ENCODE measurements at regions not wholly inside any gene's neighbourhood (a gene's known extent, or its start where the extent isn't known, plus 50 kb on each side); places are given as distances from the start of the nearest gene placed in this dataset.

DNA sequence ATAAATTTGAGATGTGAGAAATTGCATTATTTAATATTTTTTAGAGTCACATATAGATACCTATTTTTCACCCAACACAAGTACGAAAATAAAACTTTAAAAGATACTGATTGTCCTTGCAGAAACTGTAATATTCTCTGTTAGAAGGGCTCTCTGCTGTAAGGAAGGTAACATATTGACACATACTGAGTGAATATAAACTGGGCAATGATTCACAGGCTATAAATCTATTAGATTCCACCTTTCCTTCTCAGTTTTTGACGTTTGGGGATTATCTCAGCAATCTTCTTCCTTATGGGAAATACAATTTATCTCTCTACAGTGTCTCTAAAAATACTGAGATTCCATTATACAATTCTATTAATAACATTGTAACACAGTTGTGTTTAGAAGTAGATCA, 229.1 kb upstream of the MAP2 start:
- Histone ChIP-seq H3K36me3 (ENCODE audit: control insufficient read depth, insufficient read depth, low read length) (no peaks in the 10 kb centered on the region), H3K4me1 (ENCODE audit: control insufficient read depth, insufficient read depth, low read length) (no peaks in the 10 kb centered on the region; the same call in 1 of the 2 replicates), H3K4me3 (ENCODE audit: low read length) (no peak overlapping the region), H3K9me3 (ENCODE audit: control insufficient read depth, insufficient read depth, low read length) (no peaks in the 10 kb centered on the region), H3K27ac (ENCODE audit: low read length) (no peak overlapping the region), H3K27me3 (ENCODE audit: control insufficient read depth, insufficient read depth, low read length) (no peaks in the 10 kb centered on the region; the same call in 1 of the 2 replicates)
- WGBS (ENCODE audit: insufficient coverage, insufficient read length) = no CpG with 5 or more reads among the region's 2 CpGs
- no peak for DNase-seq (ENCODE audit: low read depth, low spot score)

DNA sequence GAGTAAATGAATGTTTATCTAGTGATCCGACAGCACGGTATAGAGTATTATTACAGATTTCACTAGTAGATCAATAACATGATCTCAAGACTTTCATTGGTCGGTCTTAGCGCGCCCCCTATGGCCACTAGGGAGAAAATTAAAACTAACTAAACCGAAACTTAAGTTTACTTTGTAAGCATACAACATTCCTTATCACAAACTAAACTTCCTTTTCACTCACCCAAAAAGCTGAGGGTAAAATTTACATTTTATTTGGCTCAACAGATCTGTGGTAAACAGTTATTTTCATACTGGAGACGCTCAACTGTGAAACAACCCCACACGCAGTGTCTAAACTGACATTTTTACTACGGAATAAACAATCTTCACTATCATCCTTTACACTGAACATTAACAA, 215.6 kb upstream of the MAP2 start:
- Histone ChIP-seq H3K9me3 (ENCODE audit: control insufficient read depth, insufficient read depth, low read length) (no peaks in the 10 kb centered on the region), H3K27me3 (ENCODE audit: control insufficient read depth, insufficient read depth, low read length) (no peaks in the 10 kb centered on the region), H3K36me3 (ENCODE audit: control insufficient read depth, insufficient read depth, low read length) (no peaks in the 10 kb centered on the region), H3K4me3 (ENCODE audit: low read length) (peak overlapping the region; percentile 26; the same call in 1 of the 2 replicates), H3K27ac (ENCODE audit: low read length) (no peak overlapping the region), H3K4me1 (ENCODE audit: control insufficient read depth, insufficient read depth, low read length) (no peaks in the 10 kb centered on the region)
- 100% methylated on average over 1 of the region's 9 CpGs for WGBS (ENCODE audit: insufficient coverage, insufficient read length)
- no peak for DNase-seq (ENCODE audit: low read depth, low spot score)

DNA sequence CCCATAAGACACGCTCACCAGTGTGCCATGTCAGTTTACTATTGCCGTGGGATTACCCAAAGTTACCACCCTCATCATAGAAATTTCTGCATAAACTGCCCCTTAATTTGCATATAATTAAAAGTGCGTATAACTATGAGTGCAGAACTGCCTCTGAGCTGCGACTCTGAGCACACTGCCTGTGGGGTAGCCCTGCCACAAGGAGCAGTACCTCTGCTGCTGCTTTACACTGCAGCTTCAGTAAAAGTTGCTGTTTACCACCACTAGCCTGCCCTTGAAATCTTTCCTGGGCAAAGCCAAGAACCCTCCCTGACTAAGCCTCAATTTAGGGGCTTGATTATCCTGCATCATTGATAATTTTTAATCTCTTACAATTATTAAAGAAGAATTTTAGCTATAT, 213.9 kb upstream of the MAP2 start:
- Histone ChIP-seq H3K36me3 (ENCODE audit: control insufficient read depth, insufficient read depth, low read length) (no peaks in the 10 kb centered on the region), H3K4me3 (ENCODE audit: low read length) (no peak overlapping the region; the same call in 1 of the 2 replicates)

DNA sequence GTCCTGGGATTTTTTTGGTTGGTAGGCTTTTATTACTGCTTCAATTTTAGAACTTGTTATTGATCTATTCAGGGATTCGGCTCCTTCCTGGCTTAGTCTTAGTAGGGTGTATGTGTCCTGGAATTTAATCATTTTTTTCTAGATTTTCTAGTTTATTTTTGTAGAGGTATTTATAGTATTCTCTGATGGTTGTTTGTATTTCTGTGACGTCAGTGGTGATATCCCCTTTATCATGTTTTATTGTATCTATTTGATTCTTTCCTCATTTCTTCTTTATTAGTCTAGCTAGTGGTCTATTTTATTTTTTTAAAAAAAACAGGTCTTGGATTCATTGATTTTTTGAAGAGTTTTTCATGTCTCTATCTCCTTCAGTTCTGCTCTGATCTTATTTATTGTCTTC, 193.3 kb upstream of the MAP2 start:
- Histone ChIP-seq H3K27me3 (ENCODE audit: control insufficient read depth, insufficient read depth, low read length) (no peaks in the 10 kb centered on the region), H3K4me1 (ENCODE audit: control insufficient read depth, insufficient read depth, low read length) (no peaks in the 10 kb centered on the region), H3K9me3 (ENCODE audit: control insufficient read depth, insufficient read depth, low read length) (no peaks in the 10 kb centered on the region), H3K36me3 (ENCODE audit: control insufficient read depth, insufficient read depth, low read length) (no peaks in the 10 kb centered on the region), H3K4me3 (ENCODE audit: low read length) (no peak overlapping the region), H3K27ac (ENCODE audit: low read length) (no peak overlapping the region)
- no peak for DNase-seq (ENCODE audit: low read depth, low spot score)
- WGBS (ENCODE audit: insufficient coverage, insufficient read length) = no CpG with 5 or more reads among the region's 2 CpGs

More for the DNA sequence above, 213.9 kb upstream of the MAP2 start:
- Histone ChIP-seq H3K27me3 (ENCODE audit: control insufficient read depth, insufficient read depth, low read length) (no peaks in the 10 kb centered on the region), H3K27ac (ENCODE audit: low read length) (no peak overlapping the region), H3K9me3 (ENCODE audit: control insufficient read depth, insufficient read depth, low read length) (no peaks in the 10 kb centered on the region), H3K4me1 (ENCODE audit: control insufficient read depth, insufficient read depth, low read length) (no peaks in the 10 kb centered on the region)
- WGBS (ENCODE audit: insufficient coverage, insufficient read length) = no CpG with 5 or more reads among the region's 4 CpGs
- no peak for DNase-seq (ENCODE audit: low read depth, low spot score)

DNA sequence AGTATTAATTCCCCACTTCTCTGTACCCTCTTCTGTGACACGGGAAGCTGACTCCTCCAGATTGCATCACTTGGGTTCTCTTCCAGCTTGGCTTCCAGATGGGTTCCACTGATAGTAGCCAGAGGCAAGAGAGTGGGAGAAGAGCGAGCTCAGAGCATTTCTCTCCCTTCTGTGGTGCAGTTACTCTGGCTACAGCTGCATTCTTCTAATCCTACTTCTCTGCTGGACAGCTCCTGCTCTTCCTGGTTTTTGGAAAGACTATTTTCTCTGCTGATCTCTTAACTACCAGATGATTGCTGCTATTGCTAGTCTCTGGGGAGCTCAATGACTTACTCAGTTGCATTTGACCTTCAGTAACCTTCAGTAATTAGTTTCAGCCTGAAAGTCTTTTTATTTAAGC, 187.5 kb upstream of the MAP2 start:
- DNase-seq (ENCODE audit: low read depth, low spot score) = no peak
- no peaks in the 10 kb centered on the region for H3K4me1 ChIP-seq (ENCODE audit: control insufficient read depth, insufficient read depth, low read length)
- H3K36me3 ChIP-seq (ENCODE audit: control insufficient read depth, insufficient read depth, low read length) = no peaks in the 10 kb centered on the region
- H3K27me3 ChIP-seq (ENCODE audit: control insufficient read depth, insufficient read depth, low read length) = no peaks in the 10 kb centered on the region
- H3K9me3 ChIP-seq (ENCODE audit: control insufficient read depth, insufficient read depth, low read length) = no peaks in the 10 kb centered on the region
- H3K4me3 ChIP-seq (ENCODE audit: low read length) = no peak overlapping the region
- H3K27ac ChIP-seq (ENCODE audit: low read length) = no peak overlapping the region
- no CpG with 5 or more reads among the region's 2 CpGs for WGBS (ENCODE audit: insufficient coverage, insufficient read length)

DNA sequence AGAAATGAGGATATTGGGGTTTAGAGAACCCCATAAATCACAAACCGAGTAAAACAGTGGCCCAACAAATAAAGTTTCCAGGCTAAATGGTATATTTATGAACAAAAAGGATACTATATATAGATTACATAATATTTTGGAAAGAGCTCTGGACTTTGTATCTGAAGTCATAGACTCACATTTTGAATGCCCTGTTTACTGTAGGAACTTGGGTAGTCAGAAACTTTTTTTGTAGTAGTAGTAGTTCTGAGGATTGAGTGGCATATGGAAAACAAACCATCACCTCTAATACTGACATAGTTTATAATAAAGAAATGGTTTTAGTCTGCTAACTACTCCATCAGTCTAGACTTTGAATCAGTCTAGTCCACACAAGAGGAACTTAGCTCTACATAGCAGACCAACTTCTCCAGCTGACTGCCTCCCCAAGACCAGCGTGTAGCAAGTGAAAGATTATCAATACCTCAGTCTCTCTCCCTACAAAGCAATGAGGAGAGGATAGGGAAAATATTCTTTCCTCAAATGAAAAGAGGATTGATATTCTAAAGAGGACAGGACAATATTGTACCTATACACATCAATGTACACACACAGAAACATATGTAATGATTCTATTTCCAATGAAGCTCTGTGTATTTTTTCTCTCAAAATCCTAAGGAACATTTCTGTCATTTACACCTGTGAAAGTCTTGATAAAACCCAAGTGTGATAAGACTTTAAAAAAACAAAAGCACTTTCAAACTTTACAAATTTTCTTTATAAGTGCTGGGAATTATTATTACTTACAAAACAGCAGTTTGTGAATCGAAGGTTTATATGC, 184.9 kb upstream of the MAP2 start:
- no peak for DNase-seq (ENCODE audit: low read depth, low spot score)
- Histone ChIP-seq H3K4me3 (ENCODE audit: low read length) (no peak overlapping the region), H3K27ac (ENCODE audit: low read length) (no peak overlapping the region), H3K9me3 (ENCODE audit: control insufficient read depth, insufficient read depth, low read length) (no peaks in the 10 kb centered on the region), H3K36me3 (ENCODE audit: control insufficient read depth, insufficient read depth, low read length) (no peaks in the 10 kb centered on the region), H3K4me1 (ENCODE audit: control insufficient read depth, insufficient read depth, low read length) (no peaks in the 10 kb centered on the region), H3K27me3 (ENCODE audit: control insufficient read depth, insufficient read depth, low read length) (no peaks in the 10 kb centered on the region)
- WGBS (ENCODE audit: insufficient coverage, insufficient read length) = no CpG with 5 or more reads among the region's 3 CpGs

DNA sequence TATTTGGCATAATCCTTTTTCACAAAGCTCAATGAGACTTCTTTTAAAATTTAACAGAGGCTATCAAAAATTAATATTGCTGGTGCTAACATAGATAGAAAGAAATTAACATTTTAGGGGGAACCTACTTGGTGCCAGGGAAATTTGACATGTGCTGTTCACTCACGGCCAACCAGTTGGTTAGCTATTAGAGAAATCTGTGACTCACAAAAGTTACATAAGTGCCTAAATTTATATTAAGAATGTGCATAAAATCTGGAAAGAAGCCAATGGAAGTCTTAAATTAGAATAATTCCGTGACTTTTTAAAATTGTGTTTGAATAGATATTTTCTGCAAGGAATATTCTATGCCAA, 184.3 kb upstream of the MAP2 start:
- WGBS (ENCODE audit: insufficient coverage, insufficient read length) = no CpG with 5 or more reads among the region's 2 CpGs

DNA sequence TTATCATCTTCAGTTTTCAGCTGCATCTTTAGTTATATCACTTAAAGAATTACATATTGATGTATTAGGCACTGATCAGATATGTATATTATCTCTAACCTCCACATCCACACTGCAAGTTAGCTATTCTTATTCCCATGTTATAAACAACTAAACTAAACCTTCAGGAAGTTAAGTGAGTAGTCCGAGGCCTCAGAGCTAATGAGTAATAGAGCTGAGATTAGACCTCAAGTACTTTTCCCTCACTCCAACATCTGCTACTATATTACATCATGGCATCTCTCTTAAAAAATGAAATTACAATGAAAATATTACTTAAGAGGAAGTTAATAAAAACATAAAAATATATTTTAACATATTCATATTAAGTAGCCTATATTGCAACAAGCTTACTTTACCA, 183.6 kb upstream of the MAP2 start:
- H3K4me3 ChIP-seq (ENCODE audit: low read length) = no peak overlapping the region
- H3K4me1 ChIP-seq (ENCODE audit: control insufficient read depth, insufficient read depth, low read length) = no peaks in the 10 kb centered on the region
- WGBS (ENCODE audit: insufficient coverage, insufficient read length) = no CpG with 5 or more reads among the region's 1 CpG

More for the DNA sequence above, 184.3 kb upstream of the MAP2 start:
- Histone ChIP-seq H3K27me3 (ENCODE audit: control insufficient read depth, insufficient read depth, low read length) (no peaks in the 10 kb centered on the region), H3K27ac (ENCODE audit: low read length) (no peak overlapping the region), H3K36me3 (ENCODE audit: control insufficient read depth, insufficient read depth, low read length) (no peaks in the 10 kb centered on the region), H3K4me3 (ENCODE audit: low read length) (no peak overlapping the region), H3K9me3 (ENCODE audit: control insufficient read depth, insufficient read depth, low read length) (no peaks in the 10 kb centered on the region), H3K4me1 (ENCODE audit: control insufficient read depth, insufficient read depth, low read length) (no peaks in the 10 kb centered on the region)
- no peak for DNase-seq (ENCODE audit: low read depth, low spot score)

DNA sequence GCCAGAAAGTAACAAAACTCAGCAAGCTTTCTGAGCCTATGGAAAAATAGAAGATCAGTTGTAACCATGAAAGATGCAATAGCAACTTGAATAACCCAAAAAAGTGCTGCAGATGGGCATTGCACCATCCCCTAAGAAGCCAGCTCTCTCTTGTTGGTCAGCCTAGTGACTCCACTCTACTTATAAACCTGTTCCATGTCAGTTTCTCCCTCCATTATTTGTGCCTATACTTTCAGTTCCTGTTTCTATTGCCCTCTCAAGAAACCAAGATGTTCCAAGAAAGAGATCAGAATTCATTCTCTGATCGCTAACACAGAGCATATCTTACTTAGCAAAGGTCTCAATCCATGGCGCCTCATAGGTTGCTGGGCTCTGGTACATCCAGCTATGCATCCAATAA, 170.3 kb upstream of the MAP2 start:
- Histone ChIP-seq H3K27me3 (ENCODE audit: control insufficient read depth, insufficient read depth, low read length) (no peaks in the 10 kb centered on the region), H3K36me3 (ENCODE audit: control insufficient read depth, insufficient read depth, low read length) (no peaks in the 10 kb centered on the region), H3K4me1 (ENCODE audit: control insufficient read depth, insufficient read depth, low read length) (no peaks in the 10 kb centered on the region), H3K9me3 (ENCODE audit: control insufficient read depth, insufficient read depth, low read length) (no peaks in the 10 kb centered on the region), H3K27ac (ENCODE audit: low read length) (no peak overlapping the region), H3K4me3 (ENCODE audit: low read length) (no peak overlapping the region)
- no CpG with 5 or more reads among the region's 2 CpGs for WGBS (ENCODE audit: insufficient coverage, insufficient read length)
- DNase-seq (ENCODE audit: low read depth, low spot score) = no peak

More for the DNA sequence above, 183.6 kb upstream of the MAP2 start:
- no peak overlapping the region for H3K27ac ChIP-seq (ENCODE audit: low read length)
- DNase-seq (ENCODE audit: low read depth, low spot score) = no peak
- no peaks in the 10 kb centered on the region for H3K36me3 ChIP-seq (ENCODE audit: control insufficient read depth, insufficient read depth, low read length)
- no peaks in the 10 kb centered on the region for H3K27me3 ChIP-seq (ENCODE audit: control insufficient read depth, insufficient read depth, low read length)
- no peaks in the 10 kb centered on the region for H3K9me3 ChIP-seq (ENCODE audit: control insufficient read depth, insufficient read depth, low read length)

DNA sequence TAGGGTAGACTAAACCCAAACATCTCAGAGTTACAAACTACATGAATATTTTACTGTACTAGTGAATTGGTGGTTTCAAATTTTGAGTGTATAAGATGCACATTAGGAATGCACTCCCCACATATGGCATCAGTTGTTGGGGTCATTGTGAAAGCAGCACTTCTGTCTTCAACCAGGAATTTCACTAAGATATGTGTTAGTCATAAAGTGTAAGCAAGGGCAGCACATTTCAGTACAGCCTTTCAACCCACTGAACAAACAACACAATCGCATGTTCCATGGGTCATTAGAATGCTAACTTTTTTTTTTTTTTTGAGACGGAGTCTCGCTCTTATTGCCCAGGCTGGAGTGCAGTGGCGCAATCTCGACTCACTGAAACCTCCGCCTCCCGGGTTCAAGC, 164.1 kb upstream of the MAP2 start:
- WGBS (ENCODE audit: insufficient coverage, insufficient read length) = no CpG with 5 or more reads among the region's 7 CpGs
- no peaks in the 10 kb centered on the region for H3K36me3 ChIP-seq (ENCODE audit: control insufficient read depth, insufficient read depth, low read length)
- no peaks in the 10 kb centered on the region for H3K9me3 ChIP-seq (ENCODE audit: control insufficient read depth, insufficient read depth, low read length)
- no peak overlapping the region for H3K4me3 ChIP-seq (ENCODE audit: low read length)
- no peak overlapping the region for H3K27ac ChIP-seq (ENCODE audit: low read length)
- H3K27me3 ChIP-seq (ENCODE audit: control insufficient read depth, insufficient read depth, low read length) = no peaks in the 10 kb centered on the region
- no peaks in the 10 kb centered on the region for H3K4me1 ChIP-seq (ENCODE audit: control insufficient read depth, insufficient read depth, low read length)
- no peak for DNase-seq (ENCODE audit: low read depth, low spot score)

DNA sequence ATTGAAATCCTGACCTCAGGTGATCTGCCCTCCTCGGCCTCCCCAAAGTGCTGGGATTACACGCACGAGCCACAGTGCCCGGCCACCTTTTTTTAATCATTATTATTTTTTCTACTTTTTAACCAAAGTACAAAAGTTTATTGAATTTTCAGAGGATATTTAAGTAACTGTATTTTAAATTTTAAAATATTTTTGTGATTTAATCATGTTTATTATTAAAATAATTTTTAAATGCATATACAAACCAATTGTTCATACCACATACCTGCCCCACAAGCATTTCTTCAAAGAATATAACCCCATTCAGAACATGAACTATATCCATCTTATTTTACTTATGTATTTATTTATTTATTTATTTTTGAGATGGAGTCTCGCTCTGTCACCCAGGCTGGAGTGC, 163.6 kb upstream of the MAP2 start:
- DNase-seq (ENCODE audit: low read depth, low spot score) = no peak
- no peaks in the 10 kb centered on the region for H3K4me1 ChIP-seq (ENCODE audit: control insufficient read depth, insufficient read depth, low read length)
- H3K36me3 ChIP-seq (ENCODE audit: control insufficient read depth, insufficient read depth, low read length) = no peaks in the 10 kb centered on the region
- no peaks in the 10 kb centered on the region for H3K27me3 ChIP-seq (ENCODE audit: control insufficient read depth, insufficient read depth, low read length)
- no peaks in the 10 kb centered on the region for H3K9me3 ChIP-seq (ENCODE audit: control insufficient read depth, insufficient read depth, low read length)
- H3K27ac ChIP-seq (ENCODE audit: low read length) = no peak overlapping the region
- WGBS (ENCODE audit: insufficient coverage, insufficient read length) = no CpG with 5 or more reads among the region's 5 CpGs
- H3K4me3 ChIP-seq (ENCODE audit: low read length) = no peak overlapping the region
